Muscle of leg (tissue), 3 donors: ENCODE measurements at regions not wholly inside any gene's neighbourhood (a gene's known extent, or its start where the extent isn't known, plus 50 kb on each side); places are given as distances from the start of the nearest gene placed in this dataset.
"Not testable (repeated sequence)": the region's sequence is repeated elsewhere in the genome, so short reads cannot be mapped to it uniquely, and the experiment has no call there.

Experiments
- DNase-seq: peaks from one replicate; pipeline ENCODE4 v3.0.0; 2013
- H3K27ac ChIP-seq: one replicate; pipeline ENCODE4 v1.5.1; 2013; ENCODE audit warnings: mild to moderate bottlenecking, low read length, control low read depth
- H3K27me3 ChIP-seq: one replicate; pipeline ENCODE4 v1.6.1; 2013; ENCODE audit warnings: low read length; ENCODE audit not compliant: control insufficient read depth, insufficient read depth
- H3K36me3 ChIP-seq: one replicate; pipeline ENCODE4 v1.6.1; 2013; ENCODE audit warnings: low read length; ENCODE audit not compliant: control insufficient read depth, insufficient read depth
- H3K4me1 ChIP-seq: one replicate; pipeline ENCODE4 v1.6.1; 2013; ENCODE audit warnings: low read length; ENCODE audit not compliant: control insufficient read depth, insufficient read depth
- H3K4me3 ChIP-seq: one replicate; pipeline ENCODE4 v1.5.1; 2013; ENCODE audit warnings: low read length, control low read depth
- H3K9me3 ChIP-seq: replicated peaks from 2 replicates; pipeline ENCODE4 v1.6.1; 2013; ENCODE audit warnings: low read depth, low read length; ENCODE audit not compliant: control insufficient read depth
- WGBS: methylation state at CpG from one replicate; pipeline ENCODE4 v1.1.5; 2013; ENCODE audit warnings: missing lambda C conversion rate; ENCODE audit not compliant: insufficient coverage; 5-methylcytosine and 5-hydroxymethylcytosine counted together

DNA sequence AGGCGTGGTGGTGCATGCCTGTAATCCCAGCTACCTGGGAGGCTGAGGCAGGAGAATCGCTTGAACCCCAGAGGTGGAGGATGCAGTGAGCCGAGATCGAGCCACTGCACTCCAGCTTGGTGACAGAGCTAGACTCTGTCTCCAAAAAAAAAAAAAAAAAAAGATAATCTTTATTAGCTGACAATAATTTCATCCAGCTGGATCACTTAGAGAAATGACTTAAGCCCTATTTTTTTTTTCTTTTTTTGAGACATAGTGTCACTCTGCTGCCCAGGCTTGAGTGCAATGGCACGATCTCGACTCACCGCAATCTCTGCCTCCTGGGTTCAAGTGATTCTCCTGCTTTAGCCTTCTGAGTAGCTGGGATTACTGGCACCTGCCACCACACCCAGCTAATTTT is 51.6 kb upstream of the MAP4K4 start:
- not testable (repeated sequence) for H3K27me3 ChIP-seq, H3K4me3 ChIP-seq, H3K9me3 ChIP-seq, H3K27ac ChIP-seq, H3K4me1 ChIP-seq, H3K36me3 ChIP-seq, DNase-seq
- 83% methylated on average over 1 of the region's 7 CpGs for WGBS

DNA sequence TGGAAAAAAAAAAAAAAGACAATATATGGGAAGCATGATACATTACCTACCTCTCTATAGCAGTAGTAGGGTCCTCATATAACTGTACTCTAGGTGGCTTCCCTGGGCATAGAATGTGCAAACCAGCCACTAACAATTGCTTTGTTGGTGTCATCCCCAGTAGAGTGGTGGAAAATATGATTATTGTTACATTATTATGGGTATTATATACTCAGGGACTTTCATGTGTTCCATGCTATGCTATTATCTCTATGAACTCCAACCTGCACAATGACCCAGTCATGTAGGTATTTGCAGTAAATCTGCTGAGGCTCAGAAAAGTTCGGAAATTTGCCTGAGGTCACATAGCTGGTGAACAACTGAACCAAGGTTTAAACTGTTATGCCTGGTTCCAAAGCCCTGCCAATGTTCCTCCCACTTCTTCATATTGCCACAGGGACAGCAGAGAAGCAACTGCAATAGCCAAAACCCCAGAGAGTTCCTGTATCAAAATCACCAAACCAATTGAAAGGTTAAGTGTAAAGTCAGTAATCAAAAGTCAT is 52.6 kb upstream of the MAP4K4 start:
- Histone ChIP-seq H3K36me3 (no peaks in the 10 kb centered on the region), H3K27ac (no peak overlapping the region), H3K9me3 (peaks cover 4% of the 10 kb centered on the region), H3K4me1 (no peaks in the 10 kb centered on the region), H3K4me3 (no peak overlapping the region), H3K27me3 (no peaks in the 10 kb centered on the region)
- no peak for DNase-seq
- WGBS = 100% methylated on average over 1 of the region's 1 CpG

DNA sequence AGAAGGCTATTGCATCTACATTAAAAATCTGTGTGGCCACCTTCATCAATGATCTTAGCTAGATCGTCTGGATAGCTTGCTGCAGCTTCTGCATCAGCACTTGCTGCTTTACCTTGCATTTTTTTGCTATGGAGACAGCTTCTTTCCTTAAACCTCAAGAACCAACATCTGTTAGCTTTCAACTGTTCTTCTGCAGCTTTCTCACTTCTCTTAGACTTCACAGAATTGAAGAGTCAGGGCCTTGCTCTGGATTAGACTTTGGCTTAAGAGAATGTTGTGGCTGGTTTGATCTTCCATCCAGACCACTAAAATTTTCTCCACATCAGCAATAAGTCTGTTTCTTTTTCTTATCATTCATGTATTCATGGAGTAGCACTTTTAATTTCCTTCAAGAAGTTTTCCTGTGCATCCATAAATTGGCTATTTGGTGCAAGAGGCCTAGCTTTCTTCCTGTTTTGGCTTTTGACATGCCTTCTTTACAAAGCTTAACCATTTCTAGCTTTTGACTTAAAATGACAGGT is 54.4 kb upstream of the MAP4K4 start:
- H3K4me1 ChIP-seq = no peaks in the 10 kb centered on the region
- H3K4me3 ChIP-seq = no peak overlapping the region
- peaks cover 4% of the 10 kb centered on the region for H3K9me3 ChIP-seq
- H3K27ac ChIP-seq = no peak overlapping the region
- no peak for DNase-seq
- H3K36me3 ChIP-seq = no peaks in the 10 kb centered on the region
- WGBS = 67% methylated on average over 1 of the region's 1 CpG
- H3K27me3 ChIP-seq = peaks cover 2% of the 10 kb centered on the region

DNA sequence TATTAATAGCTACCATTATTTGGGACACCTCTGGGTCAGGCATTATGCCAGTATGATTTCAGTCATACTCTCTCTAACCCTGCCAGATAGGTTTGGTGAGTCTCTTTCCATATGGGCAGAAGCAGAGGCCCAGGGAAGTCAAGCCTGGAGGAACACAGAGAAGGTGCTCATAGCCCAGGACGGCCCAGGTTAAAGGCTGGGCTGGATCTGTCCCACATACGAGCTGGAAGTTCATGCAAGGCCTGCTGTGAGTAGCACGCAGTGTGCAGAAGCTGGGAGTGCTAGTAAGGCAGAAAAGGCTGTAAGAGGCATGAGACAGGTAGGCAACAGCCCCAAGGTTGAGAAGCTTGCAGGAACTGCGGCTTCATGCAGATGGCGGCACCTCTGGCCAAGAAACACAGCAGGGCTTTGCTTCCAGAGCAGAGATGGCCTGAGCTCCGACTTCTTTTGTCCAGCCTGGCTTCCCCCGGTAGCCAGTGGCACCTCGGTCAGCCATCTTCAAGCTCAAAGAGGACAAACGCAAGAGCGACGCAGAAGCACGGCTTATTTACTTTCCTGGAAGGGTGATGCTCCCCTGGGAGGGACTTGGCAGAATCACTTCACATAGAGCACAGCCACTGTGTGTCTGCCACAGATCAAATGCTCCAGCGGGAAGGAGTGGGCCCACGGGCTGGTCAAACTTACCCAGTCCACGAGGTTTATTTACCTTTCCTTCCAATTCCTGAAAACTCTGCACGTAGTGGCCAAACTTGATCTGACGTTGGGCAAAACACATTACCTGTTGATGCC is 58.5 kb upstream of the MAP4K4 start:
- H3K9me3 ChIP-seq = peaks cover 4% of the 10 kb centered on the region
- no peak overlapping the region for H3K27ac ChIP-seq
- H3K36me3 ChIP-seq = no peaks in the 10 kb centered on the region
- WGBS = 87% methylated on average over 17 of the region's 17 CpGs
- H3K4me1 ChIP-seq = no peaks in the 10 kb centered on the region
- H3K4me3 ChIP-seq = no peak overlapping the region
- DNase-seq = no peak
- H3K27me3 ChIP-seq = peaks cover 2% of the 10 kb centered on the region

DNA sequence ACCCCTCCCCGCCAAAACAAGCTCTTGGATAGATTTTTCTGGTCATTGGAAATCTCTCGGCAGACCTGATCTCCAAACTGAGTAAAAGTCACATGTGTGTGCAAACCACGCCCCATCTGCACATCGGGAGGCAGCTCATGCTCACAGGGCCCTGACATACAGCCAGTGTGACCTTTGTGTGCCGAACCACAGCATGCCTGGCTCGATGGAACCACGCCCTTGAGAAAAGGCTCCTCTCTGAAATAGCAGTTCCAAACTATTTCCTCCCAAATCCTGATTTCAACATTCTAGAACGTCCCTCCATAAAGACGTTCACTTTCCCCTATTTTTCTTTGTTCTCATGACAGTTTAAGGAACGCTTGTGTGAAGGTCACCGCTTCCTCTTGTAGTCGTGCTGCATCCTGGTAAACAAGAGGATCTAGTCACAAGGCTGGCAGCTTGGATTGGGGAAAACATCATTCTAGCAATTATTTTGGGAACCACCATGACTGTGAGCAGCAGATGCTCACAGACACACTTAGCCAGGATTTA is 59.3 kb upstream of the MAP4K4 start:
- Histone ChIP-seq H3K4me1 (no peaks in the 10 kb centered on the region), H3K36me3 (no peaks in the 10 kb centered on the region), H3K9me3 (peaks cover 4% of the 10 kb centered on the region), H3K4me3 (no peak overlapping the region), H3K27ac (no peak overlapping the region), H3K27me3 (peaks cover 2% of the 10 kb centered on the region)
- WGBS = 82% methylated on average over 12 of the region's 12 CpGs
- DNase-seq = peak; percentile 27

DNA sequence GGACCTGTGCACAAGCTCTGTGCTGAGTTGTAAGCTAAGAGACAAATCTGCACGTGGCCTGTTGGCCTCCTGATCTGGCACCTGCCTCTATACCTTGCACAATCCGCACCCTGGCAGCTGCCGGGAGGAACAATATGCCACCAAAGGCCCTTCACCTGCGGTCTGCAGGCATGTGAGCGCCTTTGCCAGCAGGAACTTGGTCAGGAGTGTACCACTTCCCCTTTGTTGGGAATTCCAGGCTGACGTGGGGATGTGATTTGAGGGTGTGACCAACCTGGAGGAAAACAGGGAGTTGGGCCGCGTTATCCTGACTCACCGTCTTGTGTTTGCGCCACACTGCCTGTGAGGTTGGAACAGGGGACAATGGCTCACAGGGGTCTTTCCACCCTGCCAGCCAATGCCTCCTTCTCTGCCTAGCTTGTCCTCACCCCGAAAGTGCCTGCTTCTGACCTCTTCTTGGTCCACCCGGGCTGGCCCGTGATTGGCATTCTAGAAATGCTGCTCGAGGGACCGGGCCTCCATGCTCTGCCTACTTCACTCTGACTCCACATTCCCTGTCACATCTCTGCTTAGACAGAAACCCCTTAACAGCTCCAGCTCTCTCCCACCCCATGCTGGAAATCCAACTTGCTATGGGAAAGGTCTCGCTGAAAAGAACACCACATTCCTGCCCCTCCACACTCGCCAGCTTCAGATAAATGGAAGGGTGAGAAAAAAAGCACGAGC is 67.1 kb upstream of the MAP4K4 start:
- DNase-seq = no peak
- Histone ChIP-seq H3K4me1 (no peaks in the 10 kb centered on the region), H3K36me3 (no peaks in the 10 kb centered on the region), H3K9me3 (no peaks in the 10 kb centered on the region), H3K27me3 (peaks cover 5% of the 10 kb centered on the region), H3K27ac (no peak overlapping the region), H3K4me3 (no peak overlapping the region)
- 87% methylated on average over 15 of the region's 18 CpGs for WGBS

DNA sequence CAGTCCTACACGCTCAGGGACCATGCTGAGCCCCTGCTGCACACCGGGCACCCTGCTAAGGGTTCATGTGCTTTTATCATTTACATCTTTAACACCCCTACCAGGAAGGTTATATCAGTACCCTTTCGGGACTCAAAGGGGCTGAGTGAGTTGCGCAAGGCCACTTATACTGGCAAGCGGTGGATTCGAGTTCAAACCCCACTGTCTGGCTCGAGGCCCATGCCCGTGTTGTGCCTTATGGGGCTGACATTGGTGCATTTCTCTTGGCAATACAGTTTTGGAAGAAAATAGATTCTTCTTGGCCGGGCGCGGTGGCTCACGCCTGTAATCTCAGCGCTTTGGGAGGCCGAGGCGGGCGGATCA is 69.5 kb upstream of the MAP4K4 start:
- H3K4me1 ChIP-seq = no peaks in the 10 kb centered on the region
- no peak overlapping the region for H3K4me3 ChIP-seq
- WGBS = 92% methylated on average over 7 of the region's 16 CpGs
- H3K36me3 ChIP-seq = no peaks in the 10 kb centered on the region
- H3K27ac ChIP-seq = no peak overlapping the region
- H3K9me3 ChIP-seq = no peaks in the 10 kb centered on the region
- peaks cover 9% of the 10 kb centered on the region for H3K27me3 ChIP-seq
- no peak for DNase-seq

DNA sequence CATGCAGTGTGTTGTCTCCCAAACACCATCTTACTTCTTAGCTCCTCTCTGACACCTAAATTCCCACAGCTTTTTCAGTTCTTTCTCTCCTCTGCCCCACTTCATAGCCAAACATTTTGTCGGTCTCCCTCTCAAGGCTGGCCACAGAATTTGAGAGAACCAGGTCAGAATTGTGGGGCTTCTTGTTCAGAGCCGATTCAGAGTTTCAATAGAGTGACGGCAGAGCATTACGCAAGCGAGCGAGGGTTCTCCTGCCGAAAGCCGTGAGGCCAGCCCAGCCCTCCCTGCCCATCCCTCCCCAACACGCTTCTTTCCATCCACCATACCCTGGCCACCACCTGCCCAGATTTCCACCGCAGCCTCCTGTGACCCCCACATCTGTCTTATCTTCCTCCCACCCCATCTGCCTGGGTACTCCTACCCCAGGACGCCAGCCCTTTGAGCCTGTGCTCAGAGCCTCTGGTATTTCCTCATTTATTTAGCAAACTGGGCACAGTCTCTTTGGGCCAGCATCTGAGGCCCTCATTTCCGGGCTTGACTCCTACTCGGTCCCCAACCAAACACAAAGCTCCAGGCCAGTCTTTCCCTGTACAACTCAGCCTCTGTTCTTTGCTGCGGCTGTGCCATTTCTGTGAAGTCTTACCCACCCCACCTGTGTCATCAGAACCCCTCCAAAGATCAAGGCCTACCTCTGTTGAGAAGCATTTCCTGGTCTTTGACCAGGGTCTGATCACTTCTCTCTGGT is 70.0 kb upstream of the MAP4K4 start:
- DNase-seq = no peak
- H3K36me3 ChIP-seq = no peaks in the 10 kb centered on the region
- peaks cover 3% of the 10 kb centered on the region for H3K4me1 ChIP-seq
- H3K27ac ChIP-seq = no peak overlapping the region
- 77% methylated on average over 14 of the region's 14 CpGs for WGBS
- H3K9me3 ChIP-seq = no peaks in the 10 kb centered on the region
- H3K4me3 ChIP-seq = no peak overlapping the region
- H3K27me3 ChIP-seq = peaks cover 9% of the 10 kb centered on the region

DNA sequence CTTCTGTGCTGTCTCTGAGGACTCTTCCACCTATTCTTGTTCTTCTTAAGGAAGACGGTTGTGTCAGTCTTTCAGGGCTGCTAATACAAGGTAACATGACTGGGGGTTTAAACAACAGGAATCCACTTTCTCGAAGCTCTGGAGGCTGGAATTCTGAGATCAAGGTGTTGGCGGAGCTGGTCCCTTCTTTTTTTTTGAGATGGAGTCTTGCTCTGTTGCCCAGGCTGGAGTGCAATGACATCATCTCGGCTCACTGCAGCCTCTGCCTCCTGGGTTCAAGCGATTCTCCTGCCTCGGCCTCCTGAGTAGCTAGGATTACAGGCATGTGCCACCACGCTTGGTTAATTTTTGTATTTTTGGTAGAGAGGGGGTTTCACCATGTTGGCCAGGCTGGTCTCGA is 71.7 kb upstream of the MAP4K4 start:
- not testable (repeated sequence) for H3K27me3 ChIP-seq, H3K36me3 ChIP-seq, H3K27ac ChIP-seq, DNase-seq, H3K4me3 ChIP-seq, H3K9me3 ChIP-seq, H3K4me1 ChIP-seq
- 87% methylated on average over 5 of the region's 8 CpGs for WGBS

DNA sequence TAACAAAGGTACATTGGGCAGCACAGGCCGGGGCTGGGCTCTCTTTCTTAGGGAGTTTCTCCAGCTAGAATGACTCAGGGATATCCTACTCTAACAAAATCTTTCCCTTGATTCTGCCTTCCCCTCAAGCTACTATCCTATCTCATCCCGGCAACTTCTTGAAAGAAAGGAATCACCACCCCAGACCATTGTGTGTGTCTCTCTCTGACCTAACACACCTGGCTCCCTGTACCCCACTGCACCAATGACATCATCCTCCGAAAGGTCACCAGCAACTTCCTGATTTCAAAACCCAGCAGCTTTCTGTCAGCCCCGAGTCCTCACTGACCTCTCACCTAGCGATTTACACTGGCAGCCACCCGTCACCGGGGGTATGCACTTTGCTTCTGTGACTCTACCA is 72.1 kb upstream of the MAP4K4 start:
- H3K4me1 ChIP-seq = peaks cover 6% of the 10 kb centered on the region
- no peak for DNase-seq
- 82% methylated on average over 6 of the region's 7 CpGs for WGBS
- H3K27me3 ChIP-seq = peaks cover 9% of the 10 kb centered on the region
- no peak overlapping the region for H3K4me3 ChIP-seq
- no peak overlapping the region for H3K27ac ChIP-seq
- H3K9me3 ChIP-seq = no peaks in the 10 kb centered on the region
- no peaks in the 10 kb centered on the region for H3K36me3 ChIP-seq
